ENCODE measurements at regions not wholly inside any gene's neighbourhood (a gene's known extent, or its start where the extent isn't known, plus 50 kb on each side); places are given as distances from the start of the nearest gene placed in this dataset.

- TF ChIP-seq POLR2A (IDR thresholded peaks at IDR 0.05) (no peak), CTCF (IDR thresholded peaks at IDR 0.05) (peak in 6 of 7 experiments; percentile 30 to 44 (median 37))
Measured at GRCh38 chr7:25854608-25855497, 297.1 kb upstream of the NFE2L3 start.
